Astrocyte (in vitro differentiated cells and primary cell): ENCODE measurements at regions not wholly inside any gene's neighbourhood (a gene's known extent, or its start where the extent isn't known, plus 50 kb on each side); places are given as distances from the start of the nearest gene placed in this dataset.

Experiments used
- CTCF ChIP-seq: IDR thresholded peaks from 2 replicates; pipeline ENCODE4 v1.5.1; 2011; ENCODE audit warnings: low read depth, mild to moderate bottlenecking, inconsistent platforms, low read length, moderate library complexity; ENCODE audit not compliant: insufficient read depth
- EZH2 ChIP-seq: IDR thresholded peaks from 2 replicates; pipeline ENCODE4 v1.6.1; 2012; ENCODE audit warnings: mild to moderate bottlenecking, low read length, inconsistent platforms; ENCODE audit not compliant: insufficient read depth

DNA sequence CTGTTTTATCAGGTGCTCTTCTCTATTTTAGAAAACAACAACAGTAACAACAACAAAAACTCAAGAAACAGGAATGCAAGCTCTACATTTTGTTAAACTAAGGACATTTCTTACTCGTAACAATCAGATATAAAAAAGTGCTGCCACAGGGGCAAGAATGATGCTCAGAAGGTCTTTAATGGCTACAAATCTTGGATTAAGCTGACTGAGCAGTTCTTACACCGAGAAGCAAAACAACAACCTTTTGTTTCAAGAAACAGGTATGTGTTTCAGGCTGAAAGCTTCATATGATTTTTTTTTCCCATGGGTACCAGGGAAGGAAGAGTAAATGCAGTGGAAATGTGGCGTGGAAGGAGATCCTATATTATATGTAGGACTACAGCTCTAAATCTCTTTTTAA, 786.8 kb upstream of the FBXO33 start:
- TF ChIP-seq CTCF (no peak), EZH2 (no peak)
